Cardiac septum (tissue), 1 donor: ENCODE measurements at regions not wholly inside any gene's neighbourhood (a gene's known extent, or its start where the extent isn't known, plus 50 kb on each side); places are given as distances from the start of the nearest gene placed in this dataset.
A peak's percentile ranks its signal among the peaks of the same experiment; 100 is the strongest.

Experiments
- DNase-seq: peaks from one replicate; pipeline ENCODE4 v3.0.0-alpha.2; 2020; ENCODE audit warnings: low spot score
- intact Hi-C: fragments of 100-400 bp; cut with DNase I; formaldehyde crosslinking; loops from one replicate; pipeline ENCODE4 v1.14.0; 2022
- donor health status: DM: no; HTN: no; CAD: no.

DNA sequence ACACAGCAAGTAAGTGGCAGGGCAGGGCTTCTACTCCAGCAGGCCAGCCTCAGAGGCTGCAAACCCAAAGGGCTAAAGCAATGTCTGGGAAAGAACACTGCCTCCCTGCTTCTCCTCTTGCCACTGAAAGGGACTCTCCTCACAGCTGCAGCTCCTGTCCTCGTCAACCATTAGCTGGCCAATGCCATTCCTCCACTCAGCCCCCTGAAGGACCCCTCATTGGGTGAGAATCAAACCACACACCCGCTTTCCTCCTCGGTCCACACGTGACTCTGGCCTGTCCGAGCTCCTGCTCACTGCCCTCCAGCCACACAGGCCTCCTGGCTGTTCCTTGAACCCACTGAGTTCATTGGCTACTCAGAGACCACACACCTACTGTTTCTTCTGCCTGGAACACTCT is 253.7 kb upstream of the TLE3 start:
- peak; percentile 58 for DNase-seq
- intact Hi-C loops: loop anchor here (10.0 kb wide), 1 partner anchor 777 kb away; no protein-coding TSS in a partner anchor

DNA sequence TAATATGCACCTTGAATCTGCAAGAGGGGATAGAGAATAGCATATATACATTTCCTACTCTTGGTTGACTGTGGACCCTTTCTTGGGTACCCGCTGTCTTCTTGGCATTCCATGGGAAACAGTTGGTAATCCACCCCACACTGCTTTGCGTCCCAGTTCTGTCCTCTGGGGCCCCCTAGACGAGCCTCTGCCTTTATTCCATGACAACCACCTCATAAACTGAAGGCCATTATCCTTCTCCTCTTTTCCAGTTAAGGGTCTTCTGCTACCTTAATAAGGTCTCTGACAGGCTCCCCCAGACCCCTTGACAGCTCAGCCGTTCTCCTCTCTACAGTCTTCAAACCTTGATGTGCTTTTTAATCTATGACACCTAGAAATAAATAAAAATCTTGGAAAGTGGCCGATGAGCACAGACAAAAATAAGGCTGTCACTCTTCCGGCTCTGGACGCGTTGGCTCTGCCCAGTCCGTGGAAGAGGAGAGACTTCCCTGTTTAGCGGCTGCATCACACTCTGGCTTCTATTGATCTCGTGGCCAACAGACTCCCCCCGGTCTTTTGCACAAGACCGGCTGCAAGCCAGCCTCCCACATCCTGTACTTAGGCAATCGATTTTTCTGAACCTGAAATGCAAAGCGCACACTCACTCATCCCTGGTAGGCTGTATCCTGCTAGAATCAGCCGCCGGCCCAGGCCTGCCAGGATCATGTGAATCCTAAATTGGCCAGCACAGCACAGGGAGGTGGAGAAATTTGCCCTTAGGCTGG is 251.0 kb upstream of the TLE3 start:
- DNase-seq: peak; percentile 77
- intact Hi-C loops: no loop called here

DNA sequence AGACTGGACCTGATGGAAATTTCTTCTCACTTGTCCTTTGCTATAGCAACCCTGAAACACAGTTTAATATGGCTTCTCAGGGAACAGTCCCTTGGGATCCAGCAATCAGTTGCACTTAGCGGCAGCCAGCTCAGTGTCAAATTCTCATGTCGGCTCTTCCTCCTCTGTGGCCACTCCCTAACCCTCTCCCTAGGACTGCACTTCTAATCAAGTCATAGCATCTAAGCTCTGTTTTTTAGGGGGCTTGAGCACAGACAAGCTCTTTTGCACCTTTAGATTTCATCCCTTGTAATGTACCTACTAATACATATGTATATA is 250.5 kb upstream of the TLE3 start:
- DNase-seq: no peak
- intact Hi-C loops: no loop called here

DNA sequence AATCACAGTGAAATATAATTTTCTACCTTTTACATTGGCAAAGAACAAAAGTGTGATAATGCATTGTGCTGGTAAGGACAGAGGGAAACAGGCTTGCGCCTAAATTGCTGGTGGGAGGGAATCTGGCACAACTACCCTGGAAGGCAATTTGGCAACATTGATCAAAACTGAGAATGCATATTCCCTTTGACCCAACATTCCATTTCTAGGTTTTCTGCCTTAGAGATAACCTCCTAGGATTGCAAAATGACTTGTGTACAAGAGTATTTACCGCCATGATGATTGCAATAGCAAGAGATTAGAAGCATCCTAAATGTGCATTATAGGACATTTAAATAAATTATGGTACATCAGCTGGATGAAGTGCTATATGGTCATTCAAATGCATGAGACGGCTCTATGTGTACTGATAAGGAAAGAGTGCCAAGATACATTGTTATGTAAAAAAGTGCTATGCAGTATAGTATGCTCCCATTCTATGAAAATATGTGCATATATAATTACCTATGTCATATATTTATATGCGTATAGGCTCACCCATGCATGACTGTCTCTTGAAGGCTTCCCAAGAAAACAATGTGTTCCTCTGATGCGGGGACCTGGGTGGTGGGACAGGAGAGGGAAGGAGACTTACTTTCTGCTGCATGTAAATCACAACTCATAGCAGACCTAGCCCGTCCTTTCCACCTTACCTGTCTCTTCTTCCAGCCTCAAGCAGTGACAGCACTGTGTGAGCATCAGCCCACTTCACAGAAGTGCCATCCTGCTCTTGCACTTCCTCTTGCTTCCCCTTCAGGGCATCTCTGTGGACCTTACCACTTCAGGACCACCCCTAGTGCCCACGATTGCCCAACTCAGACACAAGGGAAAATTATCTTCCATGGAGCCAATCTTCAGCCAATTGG is 249.9 kb upstream of the TLE3 start:
- intact Hi-C loops: no loop called here
- DNase-seq: peak; percentile 26

DNA sequence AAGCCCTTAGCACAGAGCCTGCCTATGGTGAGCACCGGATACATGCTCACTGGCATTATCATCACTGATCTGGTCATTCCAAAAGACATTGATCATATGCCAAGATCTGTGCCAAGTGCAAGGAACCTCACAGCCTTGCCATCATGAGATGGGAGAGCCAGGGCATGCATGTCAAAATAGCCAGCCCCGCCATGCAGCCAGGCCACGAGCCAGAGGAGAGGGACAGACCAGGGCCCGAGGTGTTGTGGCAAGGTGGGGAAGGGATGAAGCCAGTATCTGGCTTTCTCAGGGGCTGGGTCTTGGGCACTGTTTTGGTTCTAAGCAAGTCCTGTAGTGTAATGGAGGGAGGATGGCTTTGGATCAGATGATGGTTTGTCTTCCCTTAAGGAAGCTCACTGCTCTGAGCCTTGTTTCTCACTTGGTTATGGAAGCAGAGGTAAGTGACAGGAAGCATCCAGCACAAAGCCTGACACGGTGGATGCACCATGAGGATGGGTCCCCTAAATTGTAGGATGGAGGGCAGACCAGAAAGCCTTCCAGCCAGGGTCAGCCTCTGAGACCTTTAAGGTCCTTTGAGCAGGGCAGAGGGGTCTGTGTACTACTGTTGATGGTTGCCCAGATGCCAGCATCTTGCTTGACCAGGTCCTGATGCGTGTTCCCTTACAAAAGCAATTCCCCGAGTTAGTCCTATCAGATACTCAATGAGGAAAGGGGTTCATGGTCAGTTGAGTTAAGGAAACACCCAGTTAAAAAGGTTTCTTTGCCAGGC is 247.7 kb upstream of the TLE3 start:
- intact Hi-C loops: no loop called here
- peak; percentile 63 for DNase-seq

DNA sequence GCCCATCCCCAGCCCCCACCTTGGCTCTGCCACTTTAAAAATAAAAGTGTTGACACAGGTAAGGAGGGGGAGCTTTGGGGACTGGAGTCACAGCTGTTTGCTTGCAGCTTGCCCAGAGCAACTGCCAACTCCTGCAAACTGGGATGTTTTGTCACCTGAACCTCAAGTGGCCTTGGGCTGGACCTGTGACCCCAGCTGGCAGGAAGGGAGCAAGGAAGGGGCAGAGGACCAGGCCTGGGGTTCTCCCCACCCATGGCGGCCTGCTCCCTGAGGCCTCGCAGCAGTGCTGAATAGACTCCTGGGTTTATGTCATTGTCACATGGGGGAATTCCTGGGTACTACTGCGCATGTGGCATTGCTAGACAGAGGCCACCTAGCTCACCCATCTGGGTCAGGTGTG is 246.9 kb upstream of the TLE3 start:
- no peak for DNase-seq
- intact Hi-C loops: no loop called here

DNA sequence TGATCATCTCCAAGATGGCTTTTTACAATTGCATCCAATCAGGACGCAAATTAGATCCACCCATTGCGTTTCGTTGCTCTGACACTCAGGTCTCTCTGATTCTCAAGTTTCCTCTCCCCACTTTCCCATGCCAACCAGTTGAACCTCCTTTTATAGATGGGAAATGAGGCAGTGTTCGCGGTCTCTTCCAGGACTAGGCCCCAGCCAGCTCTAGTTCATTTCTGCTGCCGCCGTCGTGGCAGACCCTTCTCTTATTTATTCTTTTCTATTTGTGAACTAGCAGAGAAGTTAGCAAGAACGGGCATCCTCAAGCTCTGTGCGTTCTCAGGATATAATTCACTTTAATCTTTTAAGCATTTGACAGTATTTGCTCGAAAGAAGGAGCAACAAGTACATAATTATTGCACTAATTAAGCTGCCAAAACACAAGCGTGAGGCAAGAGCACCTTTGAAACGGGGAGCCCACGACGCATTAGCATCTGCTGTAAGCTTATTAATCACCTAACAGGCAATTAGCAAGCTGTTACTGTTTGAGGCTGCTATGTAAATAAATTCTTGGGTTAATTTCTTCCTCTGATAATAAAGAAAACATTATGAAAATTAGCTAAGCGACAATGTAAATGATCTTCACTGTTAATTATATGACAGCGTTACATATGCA is 246.4 kb upstream of the TLE3 start:
- peak; percentile 44 for DNase-seq
- intact Hi-C loops: no loop called here

DNA sequence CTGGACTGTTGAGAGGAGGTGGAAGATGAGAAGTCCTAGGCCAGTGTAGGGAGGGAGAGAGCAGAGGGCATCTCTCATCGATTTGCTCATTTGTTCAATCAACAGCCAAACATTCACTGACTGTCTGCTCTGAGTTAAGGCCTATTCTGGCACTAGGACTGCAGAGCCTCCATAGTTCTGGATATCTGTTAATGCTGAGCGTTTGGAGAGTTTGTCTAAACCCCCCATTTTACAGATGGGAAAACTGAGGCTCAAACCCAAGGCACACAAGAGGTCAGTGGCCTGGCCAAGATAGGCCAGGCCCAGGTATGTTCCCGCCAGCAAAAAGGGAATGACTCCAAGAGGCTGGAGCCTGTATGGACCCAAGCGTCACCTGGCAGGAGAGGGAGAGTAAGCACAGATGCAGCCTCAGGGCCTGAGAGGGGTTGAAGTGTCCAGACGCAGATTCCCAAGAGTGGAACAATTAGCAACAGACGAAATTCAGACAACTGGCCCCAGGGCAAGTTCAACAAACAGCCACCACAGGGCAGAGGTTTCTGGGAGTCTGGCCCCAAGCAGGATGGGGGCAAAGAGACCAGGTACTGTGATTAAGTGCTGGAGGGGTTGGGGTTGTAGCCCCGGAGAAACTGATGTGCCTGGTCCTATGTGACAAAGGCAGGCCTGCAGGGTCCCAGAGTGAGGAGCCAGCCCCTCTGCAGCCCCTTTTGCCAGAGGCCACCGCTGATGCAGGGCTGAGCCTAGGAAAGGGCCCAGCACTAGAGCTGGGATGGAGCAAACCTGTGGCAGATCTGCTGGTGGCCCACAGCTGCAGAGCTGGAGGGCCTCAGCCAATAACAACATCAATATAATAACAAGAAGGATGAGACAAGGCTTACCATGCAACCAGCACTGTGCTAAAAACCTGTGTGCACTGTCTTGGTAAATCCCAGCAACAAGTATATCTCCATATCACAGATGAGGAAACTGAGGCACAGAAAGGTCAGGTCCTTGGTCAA is 245.1 kb upstream of the TLE3 start:
- intact Hi-C loops: no loop called here

DNA sequence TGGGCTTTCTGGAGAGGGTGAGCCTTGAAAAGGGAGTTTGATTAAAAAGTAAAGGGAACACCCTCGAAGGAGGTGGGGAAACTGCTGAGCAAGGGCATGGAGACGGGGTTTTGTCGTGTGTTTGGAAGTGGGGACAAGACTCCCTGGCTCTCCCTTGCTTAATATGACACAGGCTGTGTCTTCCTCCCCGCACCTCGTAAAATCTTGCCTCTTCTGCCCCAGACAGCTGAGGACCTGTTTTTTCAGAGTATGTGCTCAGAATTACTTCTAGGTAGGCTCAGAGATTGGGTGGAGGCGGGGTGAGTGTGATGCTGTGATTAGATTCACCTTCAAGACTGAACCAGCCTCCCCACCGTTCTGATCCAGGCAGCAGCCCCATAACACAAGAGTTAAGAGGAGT is 244.4 kb upstream of the TLE3 start:
- no peak for DNase-seq
- intact Hi-C loops: no loop called here

More for the DNA sequence above, 245.1 kb upstream of the TLE3 start:
- peak; percentile 51 for DNase-seq

DNA sequence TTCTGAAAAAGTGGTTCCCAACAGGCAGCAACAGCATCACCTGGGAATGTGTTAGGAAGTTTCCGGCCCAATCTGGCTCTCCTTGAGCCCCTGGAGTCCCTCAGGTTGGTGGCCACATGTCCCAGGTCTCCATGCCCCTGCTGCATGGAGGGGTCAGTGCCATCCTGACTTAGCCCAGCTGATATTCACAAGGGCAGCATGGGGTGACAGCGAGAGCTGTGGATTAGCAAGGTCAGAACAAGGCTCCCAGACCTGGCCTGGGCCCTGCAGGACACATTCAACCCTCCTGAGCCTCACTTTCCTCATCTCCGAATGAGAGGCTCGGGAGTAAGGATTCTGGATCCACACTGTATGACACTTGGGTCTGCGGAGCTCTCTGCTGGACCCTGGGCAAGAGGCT is 243.8 kb upstream of the TLE3 start:
- DNase-seq: no peak

DNA sequence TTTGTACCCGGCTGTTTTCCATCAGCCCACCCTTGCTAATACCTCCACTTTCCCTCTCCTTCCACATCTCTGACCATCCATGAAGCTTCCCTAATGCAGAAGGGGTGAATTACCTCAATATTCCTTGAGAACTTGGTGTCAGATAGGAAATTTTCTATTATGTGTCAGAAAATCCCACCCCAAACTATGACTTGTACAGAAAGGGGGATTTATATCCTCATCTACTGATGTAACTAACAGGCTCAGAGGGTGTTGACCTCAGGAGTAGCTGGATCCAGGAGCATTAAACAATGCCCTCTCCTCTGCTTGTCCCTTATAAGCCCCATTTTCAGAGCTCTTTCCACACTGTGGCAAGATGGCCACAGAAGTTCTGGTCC is 242.8 kb upstream of the TLE3 start:
- DNase-seq: no peak
- intact Hi-C loops: no loop called here

More for the DNA sequence above, 243.8 kb upstream of the TLE3 start:
- intact Hi-C loops: no loop called here

DNA sequence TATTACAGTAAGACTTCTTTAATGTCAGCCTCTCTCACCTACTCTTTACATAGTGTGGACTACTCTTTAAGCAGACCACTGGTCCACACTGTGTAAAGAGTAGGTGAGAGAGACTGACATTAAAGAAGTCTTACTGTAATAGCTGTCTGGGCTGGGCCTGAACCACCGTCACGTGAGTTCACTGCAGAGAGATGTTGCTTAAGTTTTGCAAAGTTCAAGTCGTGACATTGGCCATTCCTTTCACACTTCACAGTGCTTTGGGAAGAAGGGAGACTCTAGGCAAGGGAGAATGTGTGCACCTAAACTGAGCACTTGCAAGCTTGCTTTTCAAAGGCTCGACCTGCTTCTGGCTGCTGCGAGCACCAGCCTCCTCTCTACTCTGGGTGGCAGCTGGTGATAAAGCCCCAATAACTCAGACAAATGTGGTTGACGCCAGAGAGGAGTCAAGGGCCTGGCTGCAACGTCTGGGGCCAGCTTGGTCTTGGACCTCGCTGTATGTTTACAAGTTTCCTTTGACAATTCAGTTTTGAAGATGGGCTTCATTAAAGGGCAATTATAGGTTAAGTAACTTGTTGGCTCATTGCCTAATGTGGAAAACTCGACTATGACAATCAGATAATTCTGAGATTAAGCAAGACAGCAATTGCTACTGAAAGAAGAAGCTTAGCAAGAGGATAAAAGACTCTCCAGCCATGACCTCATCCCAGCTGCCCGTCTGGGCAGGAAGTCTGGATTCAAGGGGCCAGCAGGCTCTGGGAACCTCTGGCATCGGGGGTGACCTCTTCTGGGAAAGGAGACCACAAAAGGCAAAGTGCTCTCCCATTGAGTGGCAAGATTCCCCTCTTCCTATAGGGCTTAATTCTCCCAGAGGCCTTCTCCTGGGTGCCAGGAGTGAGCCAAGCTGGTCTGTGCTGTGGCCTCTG is 242.1 kb upstream of the TLE3 start:
- intact Hi-C loops: no loop called here

DNA sequence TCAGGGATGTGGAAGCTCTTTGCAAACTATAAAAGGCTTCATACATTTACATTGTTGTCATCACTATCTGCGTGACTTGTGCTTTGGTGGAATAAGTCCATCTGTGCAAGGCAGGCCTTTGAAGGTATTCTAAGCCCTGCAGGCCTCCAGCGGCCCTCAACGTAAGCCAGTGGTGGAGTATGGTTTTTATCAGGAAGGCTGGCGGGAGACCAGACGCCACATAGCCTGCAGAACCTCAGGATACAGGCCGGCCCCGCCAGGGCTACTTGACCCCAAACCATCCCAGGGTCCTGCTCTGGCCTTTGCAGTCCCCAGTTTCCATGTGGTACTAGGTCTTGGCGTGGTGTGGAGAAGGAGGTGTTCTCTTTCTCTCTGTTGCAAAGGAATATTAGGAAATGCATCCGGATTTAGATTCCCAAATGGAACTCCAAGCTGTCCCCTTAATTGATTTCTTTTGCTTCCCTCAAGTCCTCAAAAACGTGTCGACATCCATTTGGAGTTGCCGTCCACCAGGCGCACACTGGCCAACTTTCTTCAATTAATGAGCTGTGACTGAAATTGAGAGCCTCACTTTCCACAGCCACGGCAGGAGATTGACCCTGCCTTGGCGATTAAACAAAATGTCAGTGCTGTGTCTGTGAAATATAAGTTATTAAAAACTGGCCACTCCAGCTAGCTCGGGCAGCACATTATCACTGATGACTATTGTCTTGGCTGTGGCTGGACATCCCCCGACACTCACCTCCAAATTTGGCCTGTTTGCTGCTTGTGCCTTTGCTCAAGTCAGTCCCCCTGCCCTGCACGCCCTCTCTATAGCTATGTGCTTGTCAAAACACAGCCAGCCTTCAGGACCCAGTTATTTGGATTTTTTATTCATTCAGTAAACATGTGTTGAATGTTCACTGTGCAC is 239.8 kb upstream of the TLE3 start:
- intact Hi-C loops: no loop called here
- DNase-seq: peak; percentile 72

More for the DNA sequence above, 242.1 kb upstream of the TLE3 start:
- peak; percentile 53 for DNase-seq

DNA sequence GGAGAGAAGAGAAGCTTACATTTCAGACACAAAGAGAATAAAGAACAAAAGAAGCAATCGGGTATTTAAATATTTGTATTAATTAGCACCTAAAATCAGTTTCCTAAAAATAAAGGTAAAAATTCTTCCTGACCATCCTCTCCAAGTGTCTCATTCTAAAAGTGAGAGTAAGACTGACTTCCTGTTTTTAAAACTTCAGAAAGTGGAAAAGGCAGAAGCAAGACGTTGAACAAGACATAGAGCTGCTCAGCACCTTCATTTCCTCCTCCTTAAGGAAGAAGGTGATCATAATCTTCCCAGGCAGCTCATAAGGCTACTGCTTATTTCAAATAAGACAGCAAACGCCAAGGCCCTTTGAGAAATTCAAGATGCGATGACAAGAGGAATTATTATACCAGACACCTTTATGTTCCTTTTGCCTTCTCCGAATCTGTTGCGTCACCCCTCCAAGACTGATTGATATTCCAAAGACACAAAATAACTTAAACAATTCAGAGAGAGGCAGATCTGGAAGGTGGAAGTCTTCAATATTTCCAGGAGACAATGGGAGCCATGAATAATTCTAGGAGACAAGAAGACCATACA is 238.8 kb upstream of the TLE3 start:
- DNase-seq: no peak
- intact Hi-C loops: no loop called here

DNA sequence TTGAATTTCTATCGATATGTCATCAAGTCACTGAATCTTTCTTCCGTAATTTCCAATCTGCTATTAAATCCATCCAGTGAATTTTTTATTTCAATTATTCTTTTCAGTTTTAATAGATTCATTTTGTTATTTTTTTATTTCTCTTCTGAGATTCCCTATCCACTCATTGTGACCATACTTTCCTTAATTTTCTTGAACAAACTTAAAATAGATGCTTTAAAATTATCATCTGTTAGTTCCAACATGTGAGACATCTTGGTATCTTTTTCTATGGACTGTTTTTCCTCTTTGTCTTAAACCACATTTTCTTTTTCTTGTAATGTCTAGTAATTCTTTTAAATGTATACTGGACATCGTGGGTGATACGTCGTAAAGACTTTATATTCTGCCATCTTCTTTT is 236.6 kb upstream of the TLE3 start:
- DNase-seq: no peak
- intact Hi-C loops: no loop called here

DNA sequence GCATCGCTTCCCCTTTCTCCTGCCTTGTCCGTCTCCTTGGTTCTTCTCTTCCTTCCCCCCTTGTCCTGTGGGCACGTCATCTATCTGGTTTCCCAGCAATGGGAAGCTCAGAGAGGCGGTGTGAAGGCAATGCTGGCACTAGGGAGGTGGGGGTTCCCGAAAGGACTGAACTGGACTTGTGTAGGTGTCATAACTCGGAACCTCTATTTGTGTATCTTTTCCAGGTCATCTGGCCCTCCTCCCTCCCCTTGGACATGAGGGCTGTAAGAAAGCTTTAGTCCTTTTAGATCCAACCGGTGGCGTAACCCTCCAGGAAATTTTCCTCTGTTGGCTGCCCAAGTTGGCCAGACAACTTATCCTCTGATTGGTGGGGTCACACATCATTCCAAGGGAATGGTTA is 231.5 kb upstream of the TLE3 start:
- DNase-seq: no peak
- intact Hi-C loops: no loop called here
